Mesothelial cell of epicardium (in vitro differentiated cells): ENCODE measurements at regions not wholly inside any gene's neighbourhood (a gene's known extent, or its start where the extent isn't known, plus 50 kb on each side); places are given as distances from the start of the nearest gene placed in this dataset.

ENCODE experiments used
- DNase-seq, 2 experiments: peaks; one replicate each; pipeline ENCODE4 v3.0.0; 2021; ENCODE audit warnings: low spot score in 2 of 2; ENCODE audit not compliant: unreplicated experiment in 2 of 2
- H3K27ac Mint-ChIP-seq: 2 replicates; pipeline ENCODE4 v1.8.0; 2021; ENCODE audit warnings: mixed read lengths
- H3K27me3 Mint-ChIP-seq: 2 replicates; pipeline ENCODE4 v1.8.0; 2021; ENCODE audit warnings: low read depth, mixed read lengths
- H3K36me3 Mint-ChIP-seq: 2 replicates; pipeline ENCODE4 v1.8.0; 2021; ENCODE audit warnings: mixed read lengths
- H3K4me1 Mint-ChIP-seq: 2 replicates; pipeline ENCODE4 v1.8.0; 2021; ENCODE audit warnings: mixed read lengths
- H3K4me3 Mint-ChIP-seq: 2 replicates; pipeline ENCODE4 v1.8.0; 2021; ENCODE audit warnings: mild to moderate bottlenecking, moderate library complexity, mixed read lengths
- H3K9me3 Mint-ChIP-seq: 2 replicates; pipeline ENCODE4 v1.8.0; 2021; ENCODE audit warnings: mixed read lengths
- CTCF ChIP-seq: fragments of 200-600 bp; sonication (generic); IDR thresholded peaks from one replicate; pipeline ENCODE4 v1.5.0; 2021; ENCODE audit warnings: antibody characterized with exemption; ENCODE audit not compliant: unreplicated experiment

GRCh38 chr10:78396754-78397153 is 363.1 kb downstream of the RPS24 start:
- Mint-ChIP-seq H3K4me1 (peaks cover 5% of the 10 kb centered on the region), H3K36me3 (no peaks in the 10 kb centered on the region), H3K4me3 (no peak overlapping the region), H3K9me3 (no peaks in the 10 kb centered on the region), H3K27ac (no peak overlapping the region), H3K27me3 (no peaks in the 10 kb centered on the region)
- no peak for TF ChIP-seq CTCF
- no peak for DNase-seq

- H3K9me3 Mint-ChIP-seq, result no peaks in the 10 kb centered on the region
- DNase-seq, result no peak
- H3K36me3 Mint-ChIP-seq, result no peaks in the 10 kb centered on the region
- no peaks in the 10 kb centered on the region for H3K27me3 Mint-ChIP-seq
- H3K4me1 Mint-ChIP-seq, result peaks cover 9% of the 10 kb centered on the region
- H3K27ac Mint-ChIP-seq, result no peak overlapping the region
- no peak for TF ChIP-seq CTCF
- H3K4me3 Mint-ChIP-seq, result no peak overlapping the region
Observed at GRCh38 chr10:78397786-78398185, 364.1 kb downstream of the RPS24 start.

- H3K4me1 Mint-ChIP-seq, result peaks cover 9% of the 10 kb centered on the region
- no peaks in the 10 kb centered on the region for H3K9me3 Mint-ChIP-seq
- H3K4me3 Mint-ChIP-seq, result no peak overlapping the region
- TF ChIP-seq CTCF, result no peak
- no peaks in the 10 kb centered on the region for H3K27me3 Mint-ChIP-seq
- no peak overlapping the region for H3K27ac Mint-ChIP-seq
- no peak for DNase-seq
- H3K36me3 Mint-ChIP-seq, result no peaks in the 10 kb centered on the region
Observed at GRCh38 chr10:78398382-78398781, 364.7 kb downstream of the RPS24 start.

GRCh38 chr10:78401624-78402367 is 368.1 kb downstream of the RPS24 start:
- DNase-seq, result no peak
- Mint-ChIP-seq H3K4me3 (no peak overlapping the region), H3K27ac (peak overlapping the region; percentile 71), H3K9me3 (no peaks in the 10 kb centered on the region), H3K4me1 (peaks cover 24% of the 10 kb centered on the region), H3K27me3 (no peaks in the 10 kb centered on the region), H3K36me3 (no peaks in the 10 kb centered on the region)
- no peak for TF ChIP-seq CTCF

- no peak for DNase-seq
- Mint-ChIP-seq H3K4me3 (no peak overlapping the region), H3K9me3 (no peaks in the 10 kb centered on the region), H3K27ac (no peak overlapping the region), H3K36me3 (no peaks in the 10 kb centered on the region), H3K27me3 (no peaks in the 10 kb centered on the region), H3K4me1 (peaks cover 30% of the 10 kb centered on the region)
- no peak for TF ChIP-seq CTCF
Observed at GRCh38 chr10:78402591-78402990, 368.9 kb downstream of the RPS24 start.
